HG02884 (cell line): ENCODE measurements at regions not wholly inside any gene's neighbourhood (a gene's known extent, or its start where the extent isn't known, plus 50 kb on each side); places are given as distances from the start of the nearest gene placed in this dataset.

Experiments used
- ATAC-seq: cut with Tn5 transposase; IDR thresholded peaks from one replicate; pipeline ENCODE4 v1.9.1; 2021; ENCODE audit warnings: mild to moderate bottlenecking, moderate library complexity; ENCODE audit not compliant: unreplicated experiment

- ATAC-seq = no peak
Measured at GRCh38 chr4:38230121-38230801, 270.1 kb downstream of the PTTG2 start.

DNA sequence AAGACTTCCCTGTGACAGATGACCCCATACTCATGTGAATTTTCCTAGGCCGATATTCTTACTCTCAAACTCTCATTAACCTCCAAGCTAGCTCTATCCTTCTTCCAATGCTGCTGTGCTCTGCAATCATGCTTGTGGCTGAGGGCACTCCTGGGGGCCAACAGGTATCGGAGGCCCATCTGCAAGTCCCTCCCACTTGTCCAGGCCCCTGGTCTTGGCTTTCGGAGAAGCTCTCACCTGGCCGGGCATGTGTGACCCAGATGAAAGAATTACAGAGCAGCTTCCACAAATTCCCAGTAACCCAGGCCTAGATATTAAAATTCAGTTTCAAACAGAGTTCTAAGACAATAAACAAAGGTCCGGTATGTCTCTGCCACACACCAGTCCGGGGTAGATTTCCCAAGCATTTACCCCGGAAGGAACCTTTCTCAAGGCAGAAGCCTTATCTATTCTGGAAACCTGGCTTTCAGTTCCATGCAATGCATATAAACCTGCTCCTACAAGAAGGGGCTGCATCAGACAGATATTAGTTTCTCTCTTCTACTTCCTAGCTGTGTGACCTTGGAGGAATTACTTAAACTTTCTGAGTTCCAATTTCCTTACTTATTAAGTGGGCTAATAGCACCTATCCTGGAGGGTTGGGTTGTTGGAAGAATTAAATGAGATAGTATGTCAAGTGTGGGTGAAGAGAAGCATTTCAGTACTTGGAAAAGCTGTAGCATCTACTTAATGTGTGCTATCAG is 270.8 kb downstream of the PTTG2 start:
- no peak for ATAC-seq

DNA sequence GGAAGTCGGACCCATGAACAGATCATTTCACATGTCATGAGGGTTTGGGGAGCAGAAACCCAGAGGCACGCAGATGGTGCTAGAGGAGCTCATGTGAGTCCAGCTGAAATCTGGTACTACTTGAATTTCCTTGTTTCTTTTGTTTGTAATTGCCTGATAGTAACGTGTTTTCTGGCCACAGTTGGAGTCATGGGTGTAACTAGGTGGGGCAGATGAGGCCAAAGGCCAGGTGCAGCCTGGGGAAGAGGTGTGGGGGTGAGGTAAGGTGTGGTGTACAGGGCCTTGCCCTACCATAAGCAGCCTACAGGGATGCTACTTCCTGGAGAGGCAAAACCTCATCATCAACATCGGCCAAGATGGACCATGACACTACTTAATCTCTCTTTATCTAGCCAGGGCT is 271.4 kb downstream of the PTTG2 start:
- no peak for ATAC-seq

GRCh38 chr4:38232741-38233140 is 272.5 kb downstream of the PTTG2 start:
- no peak for ATAC-seq

DNA sequence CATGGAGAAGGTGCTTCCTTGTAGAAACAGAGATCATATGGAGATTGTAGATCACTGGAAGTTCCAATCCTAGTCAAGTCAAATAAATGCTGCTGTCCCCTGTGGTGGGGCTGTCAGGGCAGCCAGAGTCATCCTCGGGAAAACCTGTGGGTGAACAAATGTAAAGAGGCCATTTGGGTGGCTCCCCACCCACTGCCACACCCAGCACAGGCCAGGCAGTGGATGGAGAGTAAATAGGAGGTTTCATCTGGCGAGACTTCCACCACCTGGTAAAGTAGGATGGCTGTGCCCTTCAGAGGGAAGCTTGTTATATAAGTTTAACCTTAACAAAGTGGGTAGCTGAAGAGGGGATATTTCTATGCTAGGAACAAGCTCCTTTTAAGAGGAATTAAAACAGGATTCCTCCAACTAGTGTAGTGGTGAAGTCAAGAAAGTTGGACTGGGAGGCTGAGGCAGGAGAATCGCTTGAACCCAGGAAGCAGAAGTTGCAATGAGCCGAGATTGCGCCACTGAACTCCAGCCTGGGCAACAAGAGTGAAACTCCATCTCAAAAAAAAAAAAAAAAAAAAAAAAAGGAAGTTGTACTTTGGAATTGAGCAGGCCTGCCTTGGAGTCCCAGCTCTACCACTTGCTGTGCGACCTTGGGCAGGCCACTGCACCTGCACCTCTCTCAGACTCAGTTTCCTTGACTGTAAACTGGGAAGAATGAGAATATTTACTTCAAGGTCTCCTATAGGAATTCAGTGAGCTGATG is 273.7 kb downstream of the PTTG2 start:
- ATAC-seq = no peak

- no peak for ATAC-seq
Measured at GRCh38 chr4:38235354-38235753, 275.2 kb downstream of the PTTG2 start.

DNA sequence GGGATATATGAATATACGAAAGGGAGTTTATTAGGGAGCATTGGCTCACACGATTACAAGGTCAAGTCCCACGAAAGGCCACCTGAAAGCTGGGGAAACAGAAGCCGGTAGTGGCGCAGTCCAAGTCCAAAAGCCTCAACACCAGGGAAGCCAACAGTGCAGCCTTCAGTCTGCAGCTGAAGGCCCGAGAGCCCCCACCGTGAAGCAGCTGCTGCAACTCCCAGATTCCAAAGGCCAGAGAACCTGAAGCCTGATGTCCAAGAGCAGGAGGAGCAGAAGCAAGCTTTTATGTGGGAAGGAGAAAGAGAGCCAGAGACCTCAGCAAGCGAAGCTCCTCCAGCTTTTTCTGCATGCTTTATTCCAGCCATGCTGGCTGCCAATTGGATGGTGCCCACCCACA is 275.8 kb downstream of the PTTG2 start:
- ATAC-seq = no peak

DNA sequence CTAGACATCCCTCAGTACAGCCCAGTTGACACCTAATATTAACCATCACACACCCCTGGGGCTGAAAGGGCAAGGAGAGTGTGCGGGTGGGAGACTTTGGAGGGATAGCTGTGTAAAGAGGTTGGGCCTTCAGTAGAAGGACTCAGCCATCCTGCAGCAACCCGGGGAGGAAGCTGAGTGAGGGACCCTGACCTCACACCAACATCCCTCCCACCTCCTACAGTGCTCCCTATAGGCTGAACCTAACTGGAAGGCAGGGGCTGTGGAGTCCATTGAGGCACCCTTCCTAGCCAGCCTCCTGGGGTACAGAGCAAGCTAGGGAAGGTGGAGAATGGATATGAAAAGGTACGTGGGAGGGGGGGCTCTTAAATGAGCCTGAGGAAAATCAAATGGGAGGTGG is 276.3 kb downstream of the PTTG2 start:
- ATAC-seq = no peak

GRCh38 chr4:38237139-38237538 is 276.9 kb downstream of the PTTG2 start:
- no peak for ATAC-seq

GRCh38 chr4:38241541-38241940 is 281.3 kb downstream of the PTTG2 start:
- no peak for ATAC-seq

DNA sequence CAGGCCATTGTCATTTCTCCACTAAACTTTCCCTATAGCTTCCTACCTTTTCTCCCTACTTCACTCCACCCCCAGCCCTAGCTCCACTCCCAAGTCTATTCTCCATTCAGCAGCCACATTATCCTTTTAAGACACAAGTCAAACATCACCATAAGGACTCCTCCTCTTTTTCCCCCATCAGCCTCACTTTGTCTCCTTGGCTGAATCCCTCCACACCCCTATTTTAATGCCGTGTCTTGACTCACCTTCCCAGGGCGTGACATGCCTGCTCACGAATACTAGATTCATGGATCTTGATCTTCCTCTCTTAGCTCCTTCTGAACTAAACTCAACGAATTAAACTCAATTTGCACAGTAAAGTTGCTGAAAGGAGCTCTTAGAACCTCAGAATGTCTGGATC is 281.9 kb downstream of the PTTG2 start:
- no peak for ATAC-seq

DNA sequence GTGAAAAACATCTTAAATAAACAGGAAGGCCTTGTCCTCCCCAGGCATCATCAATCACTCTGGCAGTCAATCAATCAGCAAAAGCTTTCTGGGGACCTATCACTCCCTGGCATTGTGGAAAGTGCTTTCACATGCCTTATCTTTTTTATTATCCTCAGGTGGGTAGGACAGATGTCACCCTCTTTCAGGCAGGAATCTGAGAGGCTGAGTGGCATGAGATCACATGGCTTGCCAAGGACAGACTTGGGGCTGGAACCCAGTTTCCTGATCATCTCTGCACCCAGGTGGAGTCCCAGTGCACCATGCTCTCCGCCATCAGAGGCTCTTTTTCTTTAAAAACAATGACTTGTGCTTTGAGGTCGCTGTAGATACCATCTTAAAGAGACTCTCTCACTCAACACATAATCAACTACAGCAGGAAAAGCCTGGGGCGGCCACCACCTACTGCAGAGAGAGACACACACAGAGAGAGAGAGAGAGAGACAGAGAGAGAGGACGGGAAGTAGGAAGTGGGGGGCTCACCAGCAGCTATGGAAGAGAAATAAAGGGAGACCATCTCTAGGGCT is 282.7 kb downstream of the PTTG2 start:
- no peak for ATAC-seq

DNA sequence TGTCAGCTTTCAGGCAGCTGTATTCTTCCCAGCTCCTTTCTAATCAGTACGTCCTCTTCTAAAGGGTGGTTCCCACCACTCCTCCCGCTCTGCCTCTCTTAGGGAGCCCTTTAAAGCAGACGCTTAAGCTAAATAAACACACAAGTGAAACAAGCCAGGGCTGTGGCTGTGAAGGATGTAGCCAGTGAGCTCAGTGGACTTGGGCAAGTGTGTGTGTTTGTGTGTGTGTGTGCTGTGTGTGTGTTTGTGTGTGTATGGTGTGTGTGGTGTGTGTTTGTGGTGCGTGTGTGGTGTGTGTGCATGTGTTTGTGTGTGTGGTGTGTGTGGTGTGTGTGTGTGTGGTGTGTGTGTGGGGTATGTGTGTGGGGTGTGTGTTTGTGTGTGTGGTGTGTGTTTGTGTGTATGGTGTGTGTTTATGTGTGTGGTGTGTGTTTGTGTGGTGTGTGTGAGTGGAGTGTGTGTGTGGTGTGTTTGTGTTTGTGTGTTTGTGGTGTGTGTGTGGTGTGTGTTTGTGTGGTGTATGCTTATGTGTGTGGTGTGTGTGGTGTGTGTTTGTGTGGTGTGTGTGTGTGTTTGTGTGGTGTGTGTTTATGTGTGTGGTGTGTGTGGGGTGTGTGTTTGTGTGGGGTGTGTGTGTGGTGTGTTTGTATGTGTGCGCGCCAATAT is 283.3 kb downstream of the PTTG2 start:
- no peak for ATAC-seq

GRCh38 chr4:38254825-38255224 is 294.6 kb downstream of the PTTG2 start:
- no peak for ATAC-seq

- no peak for ATAC-seq
Measured at GRCh38 chr4:38255572-38255971, 295.4 kb downstream of the PTTG2 start.

- ATAC-seq = no peak
Measured at GRCh38 chr4:38266616-38267015, 306.4 kb downstream of the PTTG2 start.

DNA sequence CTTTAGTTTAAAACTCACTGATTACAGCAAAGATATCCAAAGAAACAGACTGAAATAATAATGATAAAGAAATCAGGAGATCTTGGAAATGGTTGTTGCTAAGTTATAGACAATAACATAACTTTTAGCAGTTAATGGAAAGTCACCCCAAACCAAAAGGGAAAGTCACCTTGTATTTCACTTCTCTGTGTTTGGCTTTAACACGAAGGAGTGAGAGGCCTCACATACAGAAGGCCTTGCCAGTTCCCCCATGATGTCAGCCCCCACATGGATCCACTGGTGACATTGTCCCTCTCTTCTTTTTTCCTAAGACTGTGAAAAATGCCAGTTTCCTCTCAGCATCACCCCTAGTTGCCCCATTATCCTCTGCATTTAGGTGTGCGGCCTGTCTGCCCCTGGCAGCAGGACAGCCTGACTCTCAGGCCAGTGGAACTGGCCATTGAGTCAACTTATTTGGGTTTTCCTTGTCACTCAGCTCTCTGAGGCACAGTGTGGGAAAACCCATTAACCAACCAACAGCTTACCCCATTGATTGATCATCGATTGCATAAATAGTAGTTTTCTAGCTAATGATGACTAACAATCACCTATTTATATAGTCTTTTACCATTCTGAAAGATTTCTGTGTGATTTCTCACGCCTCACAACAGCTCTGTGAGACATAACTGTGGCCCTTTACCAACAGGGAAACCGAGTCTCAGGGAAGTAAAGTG is 308.1 kb downstream of the PTTG2 start:
- no peak for ATAC-seq

GRCh38 chr4:38268837-38269236 is 308.6 kb downstream of the PTTG2 start:
- no peak for ATAC-seq

DNA sequence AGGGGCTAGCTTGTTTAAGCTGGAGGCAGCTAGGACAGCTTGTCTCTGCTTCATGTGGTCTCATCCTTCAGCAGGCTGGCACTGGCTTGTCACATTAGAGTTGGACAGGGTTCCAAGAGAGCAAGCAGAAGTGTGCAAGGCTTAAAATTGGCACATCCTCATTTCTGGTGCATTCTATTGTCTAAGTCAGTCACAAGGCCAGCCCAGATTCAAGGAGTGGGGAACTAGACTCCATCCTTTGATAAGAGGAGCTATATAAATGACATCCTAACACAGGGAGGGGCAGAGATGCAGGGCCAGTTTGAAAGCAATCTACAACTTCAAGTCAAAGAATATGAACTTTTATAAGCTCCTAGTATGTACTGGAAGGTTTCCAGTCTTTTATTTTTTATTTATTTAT is 313.2 kb downstream of the PTTG2 start:
- ATAC-seq = no peak

GRCh38 chr4:38275331-38276100 is 315.3 kb downstream of the PTTG2 start:
- no peak for ATAC-seq
